BLaER1 treated with 17β-estradiol and CSF1 and Interleukin-3, amounts not matched to agents 10 nM and 100 nM (cell line): ENCODE measurements at regions not wholly inside any gene's neighbourhood (a gene's known extent, or its start where the extent isn't known, plus 50 kb on each side); places are given as distances from the start of the nearest gene placed in this dataset.

Experiments used
- H3K27ac ChIP-seq, 11 experiments: shearing (Covaris generic); formaldehyde crosslinking; 2 replicates each; pipeline ENCODE4 v1.8.1; 2022
- H3K27me3 ChIP-seq, 11 experiments: shearing (Covaris generic); formaldehyde crosslinking; 2 replicates each; pipeline ENCODE4 v1.8.1; 2022
- H3K36me3 ChIP-seq, 11 experiments: shearing (Covaris generic); formaldehyde crosslinking; 2 replicates each; pipeline ENCODE4 v1.8.1; 2022
- H3K4me1 ChIP-seq, 10 experiments: shearing (Covaris generic); formaldehyde crosslinking; 2 replicates each; pipeline ENCODE4 v1.8.1; 2022
- H3K4me2 ChIP-seq, 11 experiments: shearing (Covaris generic); formaldehyde crosslinking; 2 replicates each; pipeline ENCODE4 v1.8.1; 2022
- H3K4me3 ChIP-seq, 10 experiments: shearing (Covaris generic); formaldehyde crosslinking; 2 replicates each; pipeline ENCODE4 v1.8.1; 2022
- H3K9ac ChIP-seq, 11 experiments: shearing (Covaris generic); formaldehyde crosslinking; 2 replicates each; pipeline ENCODE4 v1.8.1; 2022
- H3K9me3 ChIP-seq, 11 experiments: shearing (Covaris generic); formaldehyde crosslinking; replicated peaks in 1 of 11; 2 replicates each; pipeline ENCODE4 v1.8.1; 2022
- H4K20me1 ChIP-seq, 11 experiments: shearing (Covaris generic); formaldehyde crosslinking; 2 replicates each; pipeline ENCODE4 v1.8.1; 2022
- Cebpa-rat ChIP-seq, 11 experiments: shearing (Covaris generic); IDR thresholded peaks; 2 replicates each; pipeline ENCODE4 v1.8.1; 2022

- no peak overlapping the region for H3K27ac ChIP-seq
- H3K4me2 ChIP-seq, result no peak overlapping the region
Measured at GRCh38 chr16:60510208-60510607, 1526.0 kb downstream of the CDH8 start.

GRCh38 chr16:60491273-60491672 lies 1545.0 kb downstream of the CDH8 start:
- Histone ChIP-seq H3K27me3 (no peaks in the 10 kb centered on the region), H3K4me2 (no peak overlapping the region), H3K27ac (no peak overlapping the region), H3K4me1 (no peaks in the 10 kb centered on the region), H3K4me3 (no peak overlapping the region), H3K36me3 (no peaks in the 10 kb centered on the region), H3K9ac (no peak overlapping the region), H3K9me3 (no peaks in the 10 kb centered on the region), H4K20me1 (no peaks in the 10 kb centered on the region)
- no peak for TF ChIP-seq Cebpa-rat (IDR thresholded peaks at IDR 0.05)

More at GRCh38 chr16:60510208-60510607, 1526.0 kb downstream of the CDH8 start:
- H3K27me3 ChIP-seq, result no peaks in the 10 kb centered on the region
- TF ChIP-seq Cebpa-rat (IDR thresholded peaks at IDR 0.05), result no peak
- H3K4me1 ChIP-seq, result no peaks in the 10 kb centered on the region
- H3K9ac ChIP-seq, result no peak overlapping the region
- no peak overlapping the region for H3K4me3 ChIP-seq
- no peaks in the 10 kb centered on the region for H4K20me1 ChIP-seq
- H3K9me3 ChIP-seq, result no peaks in the 10 kb centered on the region
- no peaks in the 10 kb centered on the region for H3K36me3 ChIP-seq

DNA sequence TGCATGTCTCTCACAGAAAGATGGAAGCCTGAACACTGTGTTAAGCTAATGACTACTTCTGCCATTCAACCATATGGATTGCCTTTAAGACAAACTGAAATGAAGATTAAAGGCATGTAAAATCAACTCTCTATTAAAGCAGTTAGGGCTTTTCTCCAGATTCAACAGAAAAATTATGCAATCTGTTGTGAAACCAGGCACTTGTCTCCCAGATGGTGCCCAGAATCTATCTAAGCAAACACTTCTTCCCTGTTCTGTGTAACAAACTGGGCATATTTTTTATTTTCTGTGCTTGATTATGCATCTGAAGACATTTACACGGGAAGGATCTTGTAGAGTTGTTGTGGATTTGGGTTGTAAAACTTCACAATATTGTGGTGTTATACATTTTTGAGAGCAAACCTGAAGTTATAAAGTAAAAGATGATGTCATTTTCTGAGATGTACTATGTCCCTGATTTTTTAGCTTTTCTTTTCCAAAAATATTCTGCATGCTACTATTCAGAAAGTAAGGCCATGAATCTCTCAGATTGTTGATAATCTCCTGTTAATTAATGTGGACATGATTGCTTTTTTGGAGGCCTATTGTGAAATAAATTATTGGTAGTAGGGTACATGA lies 1550.3 kb downstream of the CDH8 start:
- Histone ChIP-seq H3K27ac (no peak overlapping the region), H3K4me1 (no peaks in the 10 kb centered on the region), H3K27me3 (no peaks in the 10 kb centered on the region), H3K36me3 (no peaks in the 10 kb centered on the region), H3K9ac (no peak overlapping the region), H3K4me3 (no peak overlapping the region), H3K4me2 (no peak overlapping the region), H3K9me3 (no peaks in the 10 kb centered on the region), H4K20me1 (no peaks in the 10 kb centered on the region)
- no peak for TF ChIP-seq Cebpa-rat (IDR thresholded peaks at IDR 0.05)

GRCh38 chr16:60484901-60485300 lies 1551.3 kb downstream of the CDH8 start:
- H3K4me3 ChIP-seq, result no peak overlapping the region
- no peak overlapping the region for H3K4me2 ChIP-seq
- TF ChIP-seq Cebpa-rat (IDR thresholded peaks at IDR 0.05), result no peak

DNA sequence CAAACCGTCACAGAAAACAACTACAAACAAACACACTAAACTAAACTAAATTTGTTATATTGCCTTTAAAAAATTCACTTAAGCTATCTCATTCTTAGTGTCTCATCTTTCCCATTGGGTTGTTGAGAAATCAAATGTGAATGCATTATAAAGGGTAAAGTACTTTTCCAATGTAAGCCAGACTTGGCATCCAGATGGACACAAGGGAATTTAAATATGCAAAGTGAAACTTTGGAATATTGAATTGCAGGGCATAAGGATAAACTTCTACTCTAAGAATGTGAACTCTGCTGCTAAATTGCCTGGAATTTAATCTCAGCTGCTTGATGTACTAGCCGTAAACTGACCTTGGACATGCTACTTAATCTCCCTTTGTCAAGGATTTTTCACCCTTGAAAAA lies 1554.6 kb downstream of the CDH8 start:
- no peak overlapping the region for H3K4me3 ChIP-seq
- no peaks in the 10 kb centered on the region for H3K27me3 ChIP-seq
- no peak overlapping the region for H3K4me2 ChIP-seq
- no peaks in the 10 kb centered on the region for H3K9me3 ChIP-seq
- TF ChIP-seq Cebpa-rat (IDR thresholded peaks at IDR 0.05), result no peak
- H4K20me1 ChIP-seq, result no peaks in the 10 kb centered on the region
- no peak overlapping the region for H3K9ac ChIP-seq
- H3K27ac ChIP-seq, result no peak overlapping the region
- no peaks in the 10 kb centered on the region for H3K36me3 ChIP-seq
- H3K4me1 ChIP-seq, result no peaks in the 10 kb centered on the region

More at GRCh38 chr16:60484901-60485300, 1551.3 kb downstream of the CDH8 start:
- H3K36me3 ChIP-seq, result no peaks in the 10 kb centered on the region
- no peaks in the 10 kb centered on the region for H3K27me3 ChIP-seq
- no peak overlapping the region for H3K9ac ChIP-seq
- no peaks in the 10 kb centered on the region for H3K4me1 ChIP-seq
- H3K27ac ChIP-seq, result no peak overlapping the region
- H3K9me3 ChIP-seq, result no peaks in the 10 kb centered on the region
- no peaks in the 10 kb centered on the region for H4K20me1 ChIP-seq

- H3K9ac ChIP-seq, result no peak overlapping the region
- no peaks in the 10 kb centered on the region for H3K27me3 ChIP-seq
- no peaks in the 10 kb centered on the region for H3K4me1 ChIP-seq
- H3K9me3 ChIP-seq, result no peaks in the 10 kb centered on the region
- no peaks in the 10 kb centered on the region for H4K20me1 ChIP-seq
- H3K4me2 ChIP-seq, result no peak overlapping the region
- TF ChIP-seq Cebpa-rat (IDR thresholded peaks at IDR 0.05), result no peak
- no peak overlapping the region for H3K27ac ChIP-seq
- no peaks in the 10 kb centered on the region for H3K36me3 ChIP-seq
- no peak overlapping the region for H3K4me3 ChIP-seq
Measured at GRCh38 chr16:60478810-60479209, 1557.4 kb downstream of the CDH8 start.

DNA sequence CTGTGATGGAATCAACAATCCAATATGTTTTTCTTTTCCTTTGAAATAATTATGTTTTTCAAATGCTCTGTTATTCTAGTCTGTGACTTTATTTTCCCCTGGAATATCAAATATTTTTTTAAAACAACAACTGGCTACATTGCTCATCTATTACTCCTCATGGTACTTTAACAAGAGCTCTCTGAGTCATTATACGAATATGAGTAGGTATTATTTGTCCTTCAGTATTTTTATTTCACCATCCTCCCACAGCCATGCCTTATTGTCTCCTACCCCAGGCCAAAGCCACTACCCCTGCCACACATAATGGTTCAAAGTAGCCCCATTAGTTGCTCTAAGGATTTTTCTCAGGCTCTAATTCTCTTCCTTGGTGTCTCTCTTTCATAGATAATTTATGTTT lies 1572.3 kb downstream of the CDH8 start:
- Histone ChIP-seq H3K9ac (no peak overlapping the region), H3K36me3 (no peaks in the 10 kb centered on the region), H3K27ac (no peak overlapping the region), H4K20me1 (no peaks in the 10 kb centered on the region), H3K9me3 (peaks cover 0 to 6% (median 0%) of the 10 kb centered on the region in 11 experiments; a peak in 3 of 22 replicates), H3K4me1 (no peaks in the 10 kb centered on the region), H3K4me3 (no peak overlapping the region), H3K4me2 (no peak overlapping the region), H3K27me3 (no peaks in the 10 kb centered on the region)
- TF ChIP-seq Cebpa-rat (IDR thresholded peaks at IDR 0.05), result no peak

GRCh38 chr16:60459463-60459862 lies 1576.8 kb downstream of the CDH8 start:
- no peak for TF ChIP-seq Cebpa-rat (IDR thresholded peaks at IDR 0.05)
- Histone ChIP-seq H4K20me1 (no peaks in the 10 kb centered on the region), H3K36me3 (no peaks in the 10 kb centered on the region), H3K27ac (no peak overlapping the region), H3K9me3 (peaks cover 0 to 6% (median 0%) of the 10 kb centered on the region in 11 experiments; a peak in 3 of 22 replicates), H3K9ac (no peak overlapping the region), H3K4me3 (no peak overlapping the region), H3K4me2 (no peak overlapping the region), H3K27me3 (no peaks in the 10 kb centered on the region), H3K4me1 (no peaks in the 10 kb centered on the region)

DNA sequence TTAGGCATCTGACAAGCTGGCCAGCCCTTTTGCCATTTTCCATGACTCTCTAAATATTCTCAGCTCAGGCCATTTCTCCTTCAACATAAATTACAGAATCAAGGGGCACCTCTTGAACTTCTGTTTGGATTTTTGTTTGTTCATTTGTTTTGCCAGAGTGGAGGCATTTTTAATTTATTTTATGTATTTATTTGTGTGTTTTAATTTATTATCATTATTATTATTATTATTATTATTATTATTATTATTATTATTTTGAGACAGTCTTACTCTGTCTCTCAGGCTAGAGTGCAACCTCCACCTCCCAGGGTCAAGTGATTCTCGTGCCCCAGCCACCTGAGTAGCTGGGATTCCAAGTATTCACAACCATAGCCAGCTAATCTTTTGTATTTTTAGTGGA lies 1578.0 kb downstream of the CDH8 start:
- no peaks in the 10 kb centered on the region for H3K36me3 ChIP-seq
- no peak for TF ChIP-seq Cebpa-rat (IDR thresholded peaks at IDR 0.05)
- H3K4me3 ChIP-seq, result no peak overlapping the region
- H3K9ac ChIP-seq, result no peak overlapping the region
- H3K4me1 ChIP-seq, result no peaks in the 10 kb centered on the region
- H3K4me2 ChIP-seq, result no peak overlapping the region
- no peaks in the 10 kb centered on the region for H3K27me3 ChIP-seq
- H3K9me3 ChIP-seq, result peaks cover 0 to 6% (median 0%) of the 10 kb centered on the region in 11 experiments; a peak in 3 of 22 replicates
- no peaks in the 10 kb centered on the region for H4K20me1 ChIP-seq
- H3K27ac ChIP-seq, result no peak overlapping the region

GRCh38 chr16:60452646-60453045 lies 1583.6 kb downstream of the CDH8 start:
- TF ChIP-seq Cebpa-rat (IDR thresholded peaks at IDR 0.05), result no peak
- Histone ChIP-seq H3K9me3 (no peaks in the 10 kb centered on the region), H3K9ac (no peak overlapping the region), H3K36me3 (no peaks in the 10 kb centered on the region), H3K4me1 (no peaks in the 10 kb centered on the region), H3K4me2 (no peak overlapping the region), H4K20me1 (no peaks in the 10 kb centered on the region), H3K27me3 (no peaks in the 10 kb centered on the region), H3K4me3 (no peak overlapping the region), H3K27ac (no peak overlapping the region)
